GM18858 (cell line): ENCODE measurements at regions not wholly inside any gene's neighbourhood (a gene's known extent, or its start where the extent isn't known, plus 50 kb on each side); places are given as distances from the start of the nearest gene placed in this dataset.
"Not testable (repeated sequence)": the region's sequence is repeated elsewhere in the genome, so short reads cannot be mapped to it uniquely, and the experiment has no call there.

Source experiments
- ATAC-seq: cut with Tn5 transposase; IDR thresholded peaks from one replicate; pipeline ENCODE4 v1.9.1; 2021; ENCODE audit not compliant: unreplicated experiment

GRCh38 chr5:17817990-17818389 lies 183.7 kb downstream of the TAF11L14 start:
- ATAC-seq: no peak

GRCh38 chr5:17819783-17820182 lies 185.5 kb downstream of the TAF11L14 start:
- no peak for ATAC-seq

DNA sequence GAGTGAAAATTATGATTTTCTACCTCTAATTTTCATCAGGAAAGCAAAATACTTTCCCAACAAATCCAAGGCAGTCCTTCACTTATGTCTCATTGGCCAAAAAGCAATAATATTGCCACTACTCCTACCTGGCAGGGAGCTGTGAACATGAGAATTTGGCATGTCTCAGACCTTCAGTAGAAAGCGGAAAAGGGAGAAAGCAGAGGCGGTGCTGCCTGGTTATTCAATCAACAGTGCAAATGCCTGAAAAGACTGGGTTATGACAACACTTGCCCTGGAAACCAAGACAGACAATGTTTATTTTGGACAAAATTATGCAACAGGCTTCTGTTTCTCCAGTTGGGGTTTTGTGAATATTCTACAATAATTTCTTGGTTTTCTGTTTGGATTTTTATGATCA lies 194.4 kb downstream of the TAF11L14 start:
- ATAC-seq: no peak

DNA sequence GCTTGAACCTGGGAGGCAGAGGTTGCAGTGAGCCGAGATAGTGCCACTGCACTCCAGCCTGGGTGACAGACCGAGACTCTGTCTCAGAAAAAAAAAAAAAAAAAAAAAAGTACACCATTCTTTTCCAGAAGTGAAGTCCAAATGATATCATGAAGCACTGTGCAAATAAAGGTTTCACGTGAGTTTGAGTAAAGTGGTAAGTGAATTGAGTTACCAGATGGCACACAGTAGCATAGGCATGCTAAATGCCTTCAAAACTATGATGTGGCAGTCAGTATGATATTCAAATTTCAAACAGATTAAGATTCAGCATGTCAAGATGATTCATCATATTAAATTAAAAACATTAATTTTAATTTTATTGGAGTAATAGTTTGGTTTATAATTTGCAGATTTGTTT lies 195.2 kb downstream of the TAF11L14 start:
- no peak for ATAC-seq

DNA sequence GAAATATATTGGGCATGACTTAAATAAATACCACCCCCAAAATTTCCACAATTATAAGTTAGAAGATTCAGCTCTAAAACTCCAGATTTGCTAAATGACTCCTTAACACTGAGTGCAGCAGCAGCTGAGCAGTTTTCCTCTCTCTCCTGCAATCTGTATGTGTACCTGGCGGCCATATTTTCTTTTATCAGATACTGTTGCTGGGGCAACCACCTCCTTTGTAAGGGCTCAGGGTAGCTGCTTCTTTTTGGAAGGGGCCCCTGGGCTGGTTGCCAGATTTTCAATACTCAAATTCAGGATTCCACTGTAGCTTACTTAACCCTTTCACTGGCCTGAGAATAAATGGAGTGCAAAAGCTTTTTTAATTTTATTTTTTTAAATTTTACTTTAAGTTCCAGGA lies 197.0 kb downstream of the TAF11L14 start:
- ATAC-seq: no peak

DNA sequence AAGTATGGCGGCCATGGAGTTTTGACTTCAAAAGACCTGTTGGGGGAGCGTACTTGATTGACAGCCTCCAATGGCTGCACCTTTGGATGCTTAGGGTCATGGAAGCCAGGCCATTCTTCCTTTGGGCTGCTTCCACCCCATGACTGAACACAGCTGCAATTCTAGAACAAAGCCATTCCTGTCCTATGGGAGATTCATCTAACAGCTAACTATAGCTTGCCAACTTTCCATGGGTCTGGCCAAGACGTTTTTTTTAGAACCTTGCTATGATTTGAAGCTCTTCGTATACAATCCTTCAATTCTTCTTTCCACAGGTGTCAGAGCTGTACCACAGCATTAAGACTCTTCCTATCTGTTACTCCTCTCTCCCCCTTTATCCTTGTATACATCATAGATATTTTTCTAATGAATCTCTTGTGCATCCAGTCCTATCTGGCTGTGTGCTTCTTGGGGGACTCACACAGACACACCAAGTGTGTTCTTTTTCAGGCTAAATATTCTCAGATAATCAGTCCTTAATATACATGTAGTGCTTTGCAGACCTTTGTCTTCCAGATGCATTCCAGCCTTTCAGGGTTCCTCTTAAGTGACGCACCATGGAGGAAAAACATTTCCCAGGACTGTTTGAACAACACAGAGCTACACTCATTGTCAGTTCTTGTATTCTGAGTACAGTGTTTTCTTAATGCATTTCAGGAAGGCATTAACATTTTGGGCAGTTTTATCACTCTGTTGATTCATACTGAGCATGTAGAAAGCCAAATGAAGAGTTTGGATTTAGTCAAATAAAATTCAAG lies 198.9 kb downstream of the TAF11L14 start:
- no peak for ATAC-seq

DNA sequence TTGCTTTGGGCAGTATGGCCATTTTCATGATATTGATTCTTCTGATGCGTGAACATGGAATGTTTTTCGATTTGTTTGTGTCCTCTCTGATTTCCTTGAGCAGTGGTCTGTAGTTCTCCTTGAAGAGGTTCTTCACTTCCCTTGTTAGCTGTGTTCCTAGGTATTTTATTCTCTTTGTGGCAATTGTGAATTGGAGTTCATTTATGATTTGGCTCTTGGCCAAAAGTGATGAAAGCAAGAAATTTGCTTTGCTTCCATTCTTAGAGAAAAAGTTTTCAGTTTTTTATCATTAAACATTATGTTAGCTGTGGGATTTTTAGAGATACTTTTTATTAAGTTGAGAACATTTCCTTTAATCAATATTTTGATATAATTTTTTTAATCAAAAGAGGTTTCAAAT lies 203.5 kb downstream of the TAF11L14 start:
- ATAC-seq: no peak

DNA sequence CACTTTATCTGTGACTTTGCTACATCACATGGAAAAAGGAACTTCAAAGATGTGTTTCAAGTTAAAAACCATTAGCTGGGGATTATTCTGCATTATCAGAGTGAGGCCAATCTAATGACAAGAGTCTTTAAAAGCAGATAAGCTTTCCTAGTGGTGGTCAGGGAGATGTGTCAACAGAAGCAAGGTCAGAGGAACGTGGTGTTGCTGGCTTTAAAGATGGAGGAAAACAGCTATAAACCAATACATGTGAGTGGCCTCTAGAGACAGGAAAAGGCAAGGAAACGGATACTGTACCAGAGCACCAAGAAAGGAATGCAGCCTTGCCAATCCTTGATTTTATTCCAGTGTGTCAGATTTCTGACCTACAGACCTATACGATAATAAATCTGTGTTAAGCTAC lies 204.2 kb downstream of the TAF11L14 start:
- no peak for ATAC-seq

DNA sequence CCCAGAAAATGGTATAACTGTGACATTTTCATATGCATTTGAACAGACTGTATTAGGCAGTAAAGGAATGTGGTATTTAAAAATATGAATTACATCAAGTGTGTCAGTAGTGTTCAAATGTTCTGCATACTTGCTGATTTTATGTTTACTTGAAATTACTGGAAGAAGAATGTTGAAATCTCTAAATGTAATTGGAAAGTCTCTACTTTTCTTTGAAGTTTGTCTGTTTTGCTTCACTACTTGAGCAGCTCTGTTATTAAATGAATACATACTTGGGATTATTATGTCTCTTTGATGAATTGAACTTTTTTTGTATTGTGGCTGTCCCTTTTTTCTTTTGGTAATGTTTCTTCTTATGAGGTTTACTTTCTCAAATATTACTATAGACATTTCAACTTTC lies 205.6 kb downstream of the TAF11L14 start:
- no peak for ATAC-seq

DNA sequence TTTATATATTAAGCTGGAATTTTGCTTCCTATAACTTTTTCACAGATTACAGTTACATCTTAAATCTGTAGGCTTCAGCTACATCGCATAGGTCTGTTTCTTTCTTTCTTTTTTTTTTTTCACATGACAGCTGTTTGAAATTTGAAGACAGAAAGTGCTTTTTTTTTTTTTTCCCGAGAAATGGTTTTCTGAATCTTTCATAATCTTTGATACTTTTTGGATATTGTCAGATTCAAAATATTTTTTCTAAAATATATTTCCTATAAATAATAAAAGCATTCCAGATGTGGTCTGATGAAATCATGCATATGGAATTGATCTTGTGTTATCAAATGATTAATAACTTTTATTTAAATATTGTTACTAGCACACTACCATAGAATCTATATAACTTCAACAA lies 212.2 kb downstream of the TAF11L14 start:
- no peak for ATAC-seq

GRCh38 chr5:17847286-17847685 lies 213.0 kb downstream of the TAF11L14 start:
- no peak for ATAC-seq

DNA sequence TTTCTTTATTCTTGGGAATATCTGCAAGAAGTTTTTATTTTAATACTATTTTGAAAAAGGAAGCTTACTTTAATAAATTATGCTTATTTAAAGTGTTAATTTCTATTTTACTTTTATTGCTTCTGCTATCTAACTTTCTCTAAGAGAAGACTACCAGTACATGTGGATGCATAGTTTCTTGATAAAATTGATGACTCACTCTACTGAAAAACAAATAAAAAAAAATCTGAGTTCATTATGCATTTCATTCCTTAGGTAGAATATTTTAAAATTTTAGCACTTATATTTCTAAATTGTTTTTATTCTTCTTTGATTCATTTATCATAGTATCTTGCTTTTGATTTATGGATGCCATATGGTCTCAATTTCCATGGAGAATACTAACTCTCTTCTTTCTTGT lies 217.9 kb downstream of the TAF11L14 start:
- no peak for ATAC-seq

DNA sequence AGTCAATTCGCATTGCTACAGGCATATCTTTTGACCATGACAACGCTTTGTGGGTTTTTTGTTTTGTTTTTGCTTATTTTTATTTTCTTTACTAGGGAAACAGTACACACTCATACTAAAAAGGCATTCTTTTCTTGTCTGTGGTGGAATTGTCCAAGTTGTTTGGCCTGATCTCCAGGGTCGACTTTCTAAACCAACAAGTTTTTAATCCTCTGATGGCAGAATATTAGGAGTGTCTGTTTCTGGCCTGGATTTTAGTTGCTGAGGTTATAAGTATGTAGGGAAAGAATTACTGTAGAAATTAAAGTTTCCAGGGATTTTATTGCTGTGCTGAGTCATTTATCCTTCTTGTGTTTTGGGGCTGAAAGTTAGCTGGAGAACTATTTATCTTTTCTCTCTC lies 218.5 kb downstream of the TAF11L14 start:
- no peak for ATAC-seq

- ATAC-seq: no peak
These were observed 220.6 kb downstream of the TAF11L14 start for GRCh38 chr5:17854901-17855300.

- ATAC-seq: no peak
These were observed 226.5 kb downstream of the TAF11L14 start for GRCh38 chr5:17860660-17861315.

DNA sequence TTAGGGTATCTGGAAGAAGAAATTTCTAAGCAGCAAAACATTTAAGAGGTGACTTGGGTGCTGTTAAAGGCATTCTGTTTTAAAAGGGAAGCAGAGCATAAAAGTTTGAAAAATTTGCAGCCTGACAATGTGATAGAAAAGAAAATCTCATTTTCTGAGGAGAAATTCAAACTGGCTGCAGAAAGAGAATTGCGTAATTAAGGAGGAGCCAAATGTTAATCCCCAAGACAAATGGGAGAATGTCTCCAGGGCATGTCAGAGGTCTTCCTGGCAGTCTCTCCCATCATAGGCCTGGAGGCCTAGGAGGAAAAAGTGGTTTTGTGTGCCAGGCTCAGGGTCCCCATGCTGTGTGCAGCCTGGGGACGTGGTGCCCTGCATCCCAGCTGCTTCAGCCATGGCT lies 230.6 kb downstream of the TAF11L14 start:
- ATAC-seq: not testable (repeated sequence)

- ATAC-seq: not testable (repeated sequence)
These were observed 231.7 kb downstream of the TAF11L14 start for GRCh38 chr5:17865966-17866365.

DNA sequence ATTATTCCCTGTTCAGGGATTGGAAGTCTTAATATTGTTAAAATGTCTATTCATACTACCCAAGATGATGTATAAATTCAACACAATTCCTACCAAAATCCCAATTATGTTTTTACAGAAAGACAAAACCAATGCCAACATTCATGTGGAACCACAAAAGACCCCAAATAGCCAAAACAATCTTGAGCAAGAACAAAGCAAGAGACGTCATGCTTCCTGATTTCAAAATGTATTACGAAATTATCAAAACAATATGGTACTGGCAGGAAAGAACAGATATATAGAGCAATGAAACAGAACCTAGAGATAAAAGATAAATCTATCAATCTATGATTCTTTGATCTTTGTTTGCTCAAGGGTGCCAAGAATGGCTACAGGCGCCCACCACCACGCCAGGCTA lies 237.9 kb downstream of the TAF11L14 start:
- no peak for ATAC-seq

DNA sequence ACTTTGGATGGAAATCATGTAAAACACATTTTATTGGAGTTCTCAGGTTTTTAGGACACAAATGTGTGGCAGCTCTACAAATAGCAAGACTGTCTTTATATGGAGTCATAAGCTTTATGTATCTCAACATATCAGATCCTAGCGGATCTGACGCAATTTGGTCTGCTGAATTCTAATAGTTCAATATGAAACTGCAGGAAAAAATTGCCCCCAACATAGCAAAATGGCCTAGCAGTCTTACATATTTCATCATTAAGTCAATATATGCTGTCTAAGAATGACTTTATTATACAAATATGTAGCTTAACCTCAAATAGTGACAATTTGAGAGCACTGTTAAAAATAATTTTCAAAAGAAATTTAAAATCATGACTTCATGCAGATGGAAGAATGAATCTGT lies 244.3 kb downstream of the TAF11L14 start:
- ATAC-seq: no peak

DNA sequence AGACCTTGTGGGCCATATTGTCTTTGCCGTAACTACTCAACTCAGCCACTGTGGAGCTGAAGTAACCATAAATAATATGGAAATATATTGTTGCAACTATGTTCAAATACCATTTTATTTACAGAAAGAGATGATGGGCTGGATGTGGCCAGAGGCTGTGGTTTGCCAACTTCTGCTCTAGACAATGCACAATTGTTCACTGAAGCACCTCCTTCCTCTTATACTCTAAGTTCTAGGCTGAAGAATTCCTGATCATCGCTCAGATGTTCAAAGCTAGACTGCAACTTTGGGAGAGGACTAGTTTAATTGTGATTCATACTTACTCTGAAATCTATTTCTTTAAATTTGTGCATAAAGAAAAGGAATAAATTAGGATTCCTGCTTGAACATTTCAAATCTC lies 245.0 kb downstream of the TAF11L14 start:
- no peak for ATAC-seq

- no peak for ATAC-seq
These were observed 246.6 kb downstream of the TAF11L14 start for GRCh38 chr5:17880869-17881268.

DNA sequence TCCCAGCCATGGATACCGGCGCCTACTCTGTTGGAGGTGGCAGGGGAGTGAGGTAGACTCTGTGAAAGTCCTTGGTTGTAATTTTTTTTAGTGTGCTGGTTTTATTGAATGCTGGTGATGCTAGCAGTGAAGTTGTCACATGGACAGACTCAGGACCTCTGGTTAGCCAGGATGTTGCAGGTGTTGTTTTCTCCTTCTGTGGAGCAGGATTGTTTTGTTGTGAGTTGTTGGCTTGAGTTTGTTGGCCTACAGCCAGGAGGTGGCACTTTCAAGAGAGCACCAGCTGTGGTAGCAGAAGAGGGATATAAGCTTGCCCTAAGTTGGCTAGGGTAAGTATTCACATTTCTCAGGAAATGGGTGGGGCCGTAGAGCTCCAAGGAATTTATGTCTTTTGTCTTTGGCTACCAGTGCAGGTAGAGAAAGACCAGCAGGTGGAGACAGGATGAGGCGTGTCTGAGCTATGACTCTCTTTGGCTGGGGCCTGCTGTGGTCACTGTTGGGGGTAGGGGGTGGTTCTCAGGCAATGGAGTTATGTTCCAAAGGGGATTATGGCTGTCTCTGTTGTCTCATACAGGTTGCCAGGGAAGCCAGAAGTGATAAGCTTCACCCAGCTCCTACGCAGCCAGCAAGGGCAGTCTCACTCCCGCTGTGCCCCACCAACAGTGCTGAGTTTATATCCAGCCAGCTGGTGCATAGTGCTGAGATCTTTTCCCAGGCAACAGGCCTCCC lies 248.7 kb downstream of the TAF11L14 start:
- no peak for ATAC-seq
